ENCODE measurements at regions not wholly inside any gene's neighbourhood (a gene's known extent, or its start where the extent isn't known, plus 50 kb on each side); places are given as distances from the start of the nearest gene placed in this dataset.
"Not testable (repeated sequence)": the region's sequence is repeated elsewhere in the genome, so short reads cannot be mapped to it uniquely, and the experiment has no call there.

GRCh38 chr3:160098261-160098908 is 109.8 kb downstream of the IL12A start:
- no peak for DNase-seq

- no peak for DNase-seq
Observed at GRCh38 chr3:160098926-160099626, 110.4 kb downstream of the IL12A start.

DNA sequence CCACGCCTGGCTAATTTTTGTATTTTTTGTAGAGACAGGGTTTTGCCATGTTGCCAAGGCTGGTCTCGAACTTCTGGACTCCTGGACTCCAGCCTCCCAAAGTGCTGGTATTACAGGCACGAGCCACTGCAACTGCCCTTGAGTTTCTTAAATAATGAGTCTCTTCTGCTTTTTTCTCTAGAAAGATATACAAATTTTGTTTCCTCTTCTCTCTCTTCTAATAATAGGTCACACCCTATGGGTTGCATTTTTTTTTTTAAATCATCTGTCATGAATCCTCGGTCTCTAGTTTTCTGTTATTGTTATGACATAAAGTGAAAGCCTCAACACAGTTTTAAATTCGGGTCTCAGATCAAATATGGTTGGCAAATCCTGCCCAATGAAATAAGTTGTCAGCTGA is 111.2 kb downstream of the IL12A start:
- peak; percentile 58 for DNase-seq

- DNase-seq, result no peak
Observed at GRCh38 chr3:160100610-160101009, 112.0 kb downstream of the IL12A start.

DNA sequence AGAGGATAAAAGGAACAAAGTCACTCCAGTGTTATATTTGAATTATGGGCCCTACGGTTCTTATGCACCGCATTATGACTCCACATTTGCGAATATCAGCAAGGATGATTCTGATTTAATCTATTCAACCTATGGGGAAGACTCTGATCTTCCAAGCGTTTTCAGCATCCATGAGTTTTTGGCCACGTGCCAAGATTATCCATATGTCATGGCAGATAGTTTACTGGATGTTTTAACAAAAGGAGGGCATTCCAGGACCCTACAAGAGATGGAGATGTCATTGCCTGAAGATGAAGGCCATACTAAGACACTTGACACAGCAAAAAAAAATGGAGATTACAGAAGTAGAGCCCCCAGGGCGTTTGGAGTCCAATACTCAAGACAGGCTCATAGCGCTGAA is 113.4 kb downstream of the IL12A start:
- not testable (repeated sequence) for DNase-seq

DNA sequence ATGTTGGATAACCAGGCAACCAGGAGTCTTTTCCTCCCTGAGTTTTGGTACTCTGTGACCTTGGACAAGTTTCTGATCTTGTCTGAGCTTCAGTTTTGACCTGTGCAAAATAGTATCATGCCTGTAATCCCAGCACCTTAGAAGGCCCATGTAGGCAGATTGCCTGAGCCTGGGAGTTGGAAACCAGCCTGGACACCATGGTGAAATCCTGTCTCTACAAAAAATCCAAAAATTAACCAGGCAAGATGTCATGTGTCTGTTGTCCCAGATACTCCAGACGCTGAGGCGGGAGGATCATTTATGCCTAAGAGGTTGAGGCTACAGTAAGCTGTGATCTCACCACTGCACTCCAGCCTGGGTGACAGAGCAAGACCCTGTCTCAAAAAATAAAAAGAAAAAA is 114.8 kb downstream of the IL12A start:
- no peak for DNase-seq

GRCh38 chr3:160105907-160106584 is 117.4 kb downstream of the IL12A start:
- peak; percentile 76 for DNase-seq

GRCh38 chr3:160106905-160107861 is 118.0 kb upstream of the C3orf80 start:
- DNase-seq, result no peak

DNA sequence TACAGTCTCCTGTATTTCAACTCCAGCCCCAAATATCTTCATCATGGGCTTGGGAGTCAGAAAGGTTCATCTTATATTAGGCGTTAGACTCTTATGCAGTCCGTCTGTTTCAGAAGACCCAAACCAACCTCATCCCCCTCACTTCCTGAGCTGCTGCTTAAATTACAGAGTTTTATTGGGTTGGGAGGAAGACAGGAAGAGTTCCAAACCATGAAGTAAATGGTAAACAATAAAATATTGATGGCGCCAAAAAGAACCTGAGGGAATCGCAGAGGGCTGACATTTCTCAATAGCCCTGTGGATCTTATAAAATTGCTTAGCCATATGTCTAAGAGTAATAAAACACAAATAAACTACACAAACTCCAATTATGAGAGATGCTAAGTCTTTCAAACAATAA is 116.9 kb upstream of the C3orf80 start:
- DNase-seq, result no peak

GRCh38 chr3:160112481-160112880 is 112.7 kb upstream of the C3orf80 start:
- DNase-seq, result no peak

GRCh38 chr3:160112996-160113395 is 112.2 kb upstream of the C3orf80 start:
- DNase-seq, result no peak

- no peak for DNase-seq
Observed at GRCh38 chr3:160114355-160114995, 110.7 kb upstream of the C3orf80 start.

- no peak for DNase-seq
Observed at GRCh38 chr3:160115387-160115786, 109.8 kb upstream of the C3orf80 start.

GRCh38 chr3:160124224-160124623 is 101.0 kb upstream of the C3orf80 start:
- peak; percentile 29 for DNase-seq

DNA sequence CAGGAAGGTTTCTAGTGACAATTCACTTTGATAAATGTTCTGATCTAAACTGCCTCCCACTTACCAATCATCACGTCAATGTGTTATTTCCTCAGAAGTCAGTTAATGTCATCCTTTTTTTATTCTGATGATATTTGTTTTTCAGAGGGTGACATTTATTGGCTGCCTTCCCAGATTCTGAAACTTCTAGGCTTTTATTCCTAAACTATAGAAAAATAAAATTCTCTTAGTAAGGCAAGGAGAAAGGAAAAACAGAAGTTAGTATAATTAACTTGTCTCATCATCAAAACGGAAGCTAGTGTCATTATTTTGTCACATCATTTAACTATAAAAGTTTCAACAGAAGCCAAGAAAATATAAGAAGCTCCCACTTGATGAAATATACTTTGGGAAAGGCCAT is 100.0 kb upstream of the C3orf80 start:
- DNase-seq, result peak; percentile 82

- DNase-seq, result peak; percentile 90
Observed at GRCh38 chr3:160126051-160126450, 99.2 kb upstream of the C3orf80 start.

DNA sequence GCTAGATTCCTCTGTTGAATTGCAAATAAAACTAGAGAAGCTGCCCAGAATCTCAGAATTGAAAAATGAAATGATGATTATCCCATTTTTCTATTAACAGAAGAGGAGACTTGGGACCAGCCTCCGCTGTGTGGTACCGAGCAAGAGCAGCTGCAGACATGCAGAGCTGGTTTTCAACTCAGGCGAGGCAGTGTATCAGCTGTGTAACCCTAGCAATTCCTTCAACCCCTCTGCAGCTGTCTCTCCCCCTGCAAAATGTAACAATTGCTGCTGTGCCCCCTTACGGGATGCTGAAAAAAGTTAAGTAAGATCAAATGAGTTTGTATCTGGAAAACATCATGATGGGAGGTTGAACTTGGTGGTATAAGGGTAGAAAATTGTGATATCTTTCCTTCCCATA is 98.5 kb upstream of the C3orf80 start:
- DNase-seq, result no peak

- peak; percentile 65 for DNase-seq
Observed at GRCh38 chr3:160127308-160127707, 97.9 kb upstream of the C3orf80 start.

DNA sequence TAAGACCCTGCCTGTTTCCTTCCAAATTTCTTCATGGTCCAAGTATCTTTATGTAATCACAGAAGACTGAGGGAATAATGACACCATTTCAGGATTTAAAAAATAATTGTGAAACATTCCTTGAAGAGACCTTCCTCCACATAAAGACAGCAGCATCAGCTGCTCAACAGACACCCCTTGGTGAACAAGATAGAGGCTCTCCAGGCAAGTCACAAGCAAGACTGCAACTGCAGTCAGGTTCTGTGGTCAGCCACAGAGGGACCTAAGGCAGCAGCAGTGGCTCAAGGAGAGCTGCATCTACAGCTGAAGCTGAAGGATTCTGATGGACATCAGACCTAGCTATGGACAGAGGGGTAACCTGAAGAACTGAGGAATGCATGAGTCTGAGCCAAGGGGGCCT is 97.2 kb upstream of the C3orf80 start:
- peak; percentile 46 for DNase-seq

DNA sequence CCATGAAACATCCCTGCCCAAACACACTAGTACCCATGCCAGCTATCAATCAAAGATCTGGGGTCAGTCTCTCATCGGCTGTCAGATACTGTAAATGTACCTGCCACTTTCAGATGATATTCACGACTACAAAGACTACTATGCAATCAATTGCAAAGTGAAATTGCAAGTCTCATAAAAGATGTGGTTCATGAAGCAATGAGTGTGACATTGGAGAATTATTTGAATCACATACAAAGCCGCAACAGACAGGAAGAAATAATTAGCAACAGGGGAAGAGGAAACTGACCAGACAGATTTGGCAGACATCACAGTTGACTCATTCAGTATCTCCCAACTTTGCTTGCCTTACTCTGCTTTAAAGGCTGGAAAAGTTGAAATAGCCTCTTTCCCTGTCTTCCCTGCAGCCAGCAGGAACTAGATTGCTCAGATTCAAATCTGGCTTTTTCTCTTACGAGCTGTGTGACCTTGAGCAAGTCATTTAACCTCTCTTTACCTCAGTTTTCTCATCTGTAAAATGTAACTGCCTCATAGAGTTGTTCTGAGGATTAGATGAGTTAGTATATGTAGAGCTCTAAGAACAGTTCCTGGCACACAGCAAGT is 95.7 kb upstream of the C3orf80 start:
- peak; percentile 95 for DNase-seq

DNA sequence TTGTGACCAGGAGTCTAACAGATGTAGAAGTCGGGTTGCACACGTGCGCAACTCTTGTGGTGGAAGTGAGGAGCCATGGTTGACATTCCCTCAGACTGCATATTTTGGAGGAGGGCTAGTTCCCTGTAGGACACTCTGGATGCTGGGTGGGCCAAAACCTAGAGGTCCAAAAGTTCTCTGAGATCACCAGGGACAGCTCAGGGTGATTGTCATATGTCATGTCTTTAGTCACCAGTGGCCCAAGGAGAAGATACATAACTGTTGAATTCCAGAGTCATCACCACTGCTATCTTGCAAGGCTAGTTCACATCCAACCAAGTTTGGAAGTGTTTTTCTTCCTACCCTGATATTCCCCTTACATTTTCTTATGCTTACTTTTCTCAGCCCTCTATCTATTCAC is 95.2 kb upstream of the C3orf80 start:
- peak; percentile 75 for DNase-seq

GRCh38 chr3:160130950-160131349 is 94.3 kb upstream of the C3orf80 start:
- no peak for DNase-seq

All from inflammatory macrophage treated with lipopolysaccharide for 4 hours (primary cell).